A549 (cell line): ENCODE measurements at regions not wholly inside any gene's neighbourhood (a gene's known extent, or its start where the extent isn't known, plus 50 kb on each side); places are given as distances from the start of the nearest gene placed in this dataset.

Experiments used
- ATAC-seq, 2 experiments: fragments of 200-7000 bp in 1 of 2; fragments of >200 bp in 1 of 2; cut with Nextera tagmentation in 1 of 2; cut with Tn5 transposase in 1 of 2; 3 replicates each; pipeline versions ENCODE4 v1.8.0 to v1.9.1; 2018 to 2020; ENCODE audit warnings: mild to moderate bottlenecking in 1 of 2, moderate library complexity in 1 of 2
- CTCF ChIA-PET: fragments of 300-600 bp; sonication (Branson Sonifier 250); formaldehyde crosslinking; extraction: SDS; loops from one replicate; lab custom pipeline; 2021; ENCODE audit warnings: antibody characterized with exemption, inconsistent platforms; lab: Yijun Ruan, JAX
- POLR2A ChIA-PET: fragments of 350-600 bp; formaldehyde crosslinking; extraction: SDS; loops from one replicate; lab custom pipeline; 2021; ENCODE audit warnings: antibody characterized with exemption, inconsistent platforms; lab: Yijun Ruan, JAX
- DNase-seq, 2 experiments: peaks; one replicate each; pipeline versions ENCODE4 v3.0.0 to v3.0.0-alpha.2; 2011 to 2016; ENCODE audit warnings: low read depth in 1 of 2, low spot score in 1 of 2
- FAIRE-seq: peaks from 2 replicates; lab custom pipeline; 2011; peaks lifted over from hg19 to GRCh38; lab: Jason Lieb, UNC
- H3K27ac ChIP-seq, 2 experiments: fragments of >200 bp; sonication (Bioruptor Twin); formaldehyde crosslinking; 3 replicates each; pipeline ENCODE4 v1.5.1; 2016 to 2017
- H3K4me1 ChIP-seq: fragments of >200 bp; sonication (Bioruptor Twin); formaldehyde crosslinking; 3 replicates; pipeline ENCODE4 v1.6.1; 2016
- H3K4me2 ChIP-seq: fragments of >200 bp; sonication (Bioruptor Twin); formaldehyde crosslinking; 3 replicates; pipeline ENCODE4 v1.6.1; 2016
- H3K4me3 ChIP-seq: fragments of >200 bp; sonication (Bioruptor Twin); formaldehyde crosslinking; 3 replicates; pipeline ENCODE4 v1.5.1; 2016
- H3K9me3 ChIP-seq: fragments of >200 bp; sonication (Bioruptor Twin); formaldehyde crosslinking; 3 replicates; pipeline ENCODE4 v1.6.1; 2016
- CBX2 ChIP-seq: fragments of 200-600 bp; sonication (generic); IDR thresholded peaks from 2 replicates; pipeline ENCODE4 v1.6.1; 2016; ENCODE audit warnings: low read depth, mild to moderate bottlenecking, borderline replicate concordance
- CHD2 ChIP-seq: fragments of 150-350 bp; IDR thresholded peaks from 2 replicates; pipeline ENCODE4 v1.6.1; 2014; ENCODE audit warnings: low read length; ENCODE audit not compliant: partially characterized antibody
- EHMT2 ChIP-seq: fragments of 200-600 bp; sonication (generic); IDR thresholded peaks from 2 replicates; pipeline ENCODE4 v1.6.1; 2016; ENCODE audit warnings: antibody characterized with exemption, low read depth, mild to moderate bottlenecking, moderate library complexity
- EP300 ChIP-seq, 2 experiments: fragments of >200 bp; sonication (Bioruptor Twin); formaldehyde crosslinking; IDR thresholded peaks; 2 replicates in 1 of 2; 3 replicates in 1 of 2; pipeline ENCODE4 v1.6.1; 2016 to 2017
- FOSB ChIP-seq: fragments of 250-450 bp; sonication (Bioruptor Pico); IDR thresholded peaks from 2 replicates; pipeline ENCODE4 v1.5.0; 2020; ENCODE audit warnings: mild to moderate bottlenecking, moderate library complexity
- FOSL2 ChIP-seq, 2 experiments: fragments of 450-650 bp in 1 of 2; fragments of >200 bp in 1 of 2; sonication (Bioruptor Twin) in 1 of 2; formaldehyde crosslinking; IDR thresholded peaks; 2 replicates each; pipeline versions ENCODE4 v1.5.0 to v1.6.1; 2016 to 2020; ENCODE audit warnings: mild to moderate bottlenecking in 1 of 2, moderate library complexity in 1 of 2
- FOXS1 ChIP-seq: fragments of 250-450 bp; sonication (Bioruptor Pico); IDR thresholded peaks from 2 replicates; pipeline ENCODE4 v1.5.0; 2020; ENCODE audit warnings: mild to moderate bottlenecking, moderate library complexity
- HES2 ChIP-seq: fragments of >200 bp; sonication (Bioruptor Twin); formaldehyde crosslinking; IDR thresholded peaks from 2 replicates; pipeline ENCODE4 v1.6.1; 2016
- HEYL ChIP-seq: fragments of 250-450 bp; sonication (Bioruptor Pico); IDR thresholded peaks from 2 replicates; pipeline ENCODE4 v1.8.0; 2021; ENCODE audit warnings: mild to moderate bottlenecking, moderate library complexity
- HOXB13 ChIP-seq: fragments of 250-450 bp; sonication (Bioruptor Pico); IDR thresholded peaks from 2 replicates; pipeline ENCODE4 v1.5.0; 2020; ENCODE audit warnings: low read depth, mild to moderate bottlenecking, moderate library complexity
- KDM5A ChIP-seq: fragments of 200-600 bp; sonication (generic); IDR thresholded peaks from 2 replicates; pipeline ENCODE4 v1.6.1; 2016; ENCODE audit warnings: antibody characterized with exemption, mild to moderate bottlenecking
- MAZ ChIP-seq: fragments of 150-350 bp; IDR thresholded peaks from 2 replicates; pipeline ENCODE4 v1.6.1; 2014; ENCODE audit warnings: antibody characterized with exemption, low read depth, low read length, borderline replicate concordance
- NFE2L2 ChIP-seq: fragments of 150-350 bp; conservative IDR thresholded peaks from 2 replicates; pipeline ENCODE4 v1.6.1; 2014; ENCODE audit warnings: low read length
- NR3C1 ChIP-seq: fragments of >200 bp; sonication (Bioruptor Twin); formaldehyde crosslinking; IDR thresholded peaks from 3 replicates; pipeline ENCODE4 v1.6.1; 2017
- PBX3 ChIP-seq: IDR thresholded peaks from 2 replicates; pipeline ENCODE4 v1.6.1; 2012
- PHF8 ChIP-seq: fragments of 200-600 bp; sonication (generic); IDR thresholded peaks from 2 replicates; pipeline ENCODE4 v1.6.1; 2016; ENCODE audit warnings: low read depth, mild to moderate bottlenecking, antibody characterized with exemption, moderate library complexity, borderline replicate concordance
- POLR2AphosphoS2 ChIP-seq: conservative IDR thresholded peaks from 2 replicates; pipeline ENCODE4 v1.6.1; 2012; ENCODE audit warnings: low read length, improper control_type of control experiment, inconsistent platforms
- RARB ChIP-seq: fragments of 250-450 bp; sonication (Bioruptor Pico); IDR thresholded peaks from 2 replicates; pipeline ENCODE4 v1.8.0; 2021; ENCODE audit warnings: mild to moderate bottlenecking, moderate library complexity
- RCOR1 ChIP-seq: fragments of 150-350 bp; IDR thresholded peaks from 2 replicates; pipeline ENCODE4 v1.6.1; 2014; ENCODE audit warnings: antibody characterized with exemption, low read length, low read depth
- TP53 ChIP-seq: fragments of 250-450 bp; sonication (Bioruptor Pico); IDR thresholded peaks from 2 replicates; pipeline ENCODE4 v1.5.0; 2021; ENCODE audit warnings: mild to moderate bottlenecking, moderate library complexity
- ZC3H11A ChIP-seq: fragments of 450-650 bp; IDR thresholded peaks from 2 replicates; pipeline ENCODE4 v1.6.1; 2014; ENCODE audit warnings: antibody characterized with exemption, mild to moderate bottlenecking
- ZNF302 ChIP-seq: fragments of 250-450 bp; sonication (Bioruptor Pico); IDR thresholded peaks from 2 replicates; pipeline ENCODE4 v1.9.0; 2021; ENCODE audit warnings: inconsistent platforms, mild to moderate bottlenecking, moderate library complexity
- WGBS: methylation state at CpG from one replicate; pipeline ENCODE4 v1.1.6; 2017; ENCODE audit errors: missing lambda C conversion rate; 5-methylcytosine and 5-hydroxymethylcytosine counted together

- Histone ChIP-seq H3K9me3 (no peaks in the 10 kb centered on the region), H3K4me2 (no peak overlapping the region), H3K4me1 (no peaks in the 10 kb centered on the region), H3K27ac (no peak overlapping the region), H3K4me3 (no peak overlapping the region)
- no peak for TF ChIP-seq RCOR1
- no peak for TF ChIP-seq EP300 (IDR thresholded peaks at IDR 0.05)
- no peak for TF ChIP-seq FOSB
- no peak for TF ChIP-seq PBX3
- TF ChIP-seq MAZ: no peak
- no peak for TF ChIP-seq PHF8
- no peak for TF ChIP-seq POLR2AphosphoS2
- no peak for TF ChIP-seq TP53 (CRISPR knock-in tag)
- no peak for TF ChIP-seq NR3C1
- no peak for TF ChIP-seq FOSL2 (IDR thresholded peaks at IDR 0.05)
- no peak for TF ChIP-seq FOSL2 (CRISPR knock-in tag; IDR thresholded peaks at IDR 0.05)
- DNase-seq (no peak), FAIRE-seq (no peak), ATAC-seq (no peak)
- WGBS: 36% methylated on average over 3 of the region's 3 CpGs
- CTCF ChIA-PET: no interaction called here
- POLR2A ChIA-PET: no interaction called here
These were observed 144.6 kb upstream of the SLC30A5 start for GRCh38 chr5:68949256-68949655.

- TF ChIP-seq KDM5A (no peak), ZC3H11A (no peak), EHMT2 (no peak), POLR2AphosphoS2 (no peak), ZNF302 (CRISPR knock-in tag) (no peak), RARB (CRISPR knock-in tag) (no peak), HOXB13 (CRISPR knock-in tag) (no peak), NFE2L2 (no peak), PBX3 (no peak), HES2 (no peak)
- ChIA-PET POLR2A (no interaction called here), CTCF (no interaction called here)
- Histone ChIP-seq H3K4me2 (no peak overlapping the region), H3K27ac (no peak overlapping the region), H3K4me3 (no peak overlapping the region), H3K4me1 (no peaks in the 10 kb centered on the region), H3K9me3 (no peaks in the 10 kb centered on the region)
- ATAC-seq (no peak), DNase-seq (no peak), FAIRE-seq (no peak)
- WGBS: 6% methylated on average over 4 of the region's 4 CpGs
These were observed 144.1 kb upstream of the SLC30A5 start for GRCh38 chr5:68949711-68950110.

- no peak for TF ChIP-seq NFE2L2
- no peak for TF ChIP-seq CHD2
- no peak for TF ChIP-seq CBX2
- TF ChIP-seq EP300 (IDR thresholded peaks at IDR 0.05): no peak
- TF ChIP-seq FOXS1: no peak
- no peak for TF ChIP-seq HEYL (CRISPR knock-in tag)
- WGBS: 41% methylated on average over 6 of the region's 6 CpGs
- ATAC-seq (no peak), DNase-seq (no peak), FAIRE-seq (no peak)
- Histone ChIP-seq H3K4me3 (no peak overlapping the region), H3K4me1 (no peaks in the 10 kb centered on the region), H3K27ac (no peak overlapping the region), H3K9me3 (no peaks in the 10 kb centered on the region), H3K4me2 (no peak overlapping the region)
- ChIA-PET CTCF (interaction anchor here (1.0 kb wide), 1 partner anchor 14 kb away, joined by 4 read pairs; no protein-coding TSS in a partner anchor), POLR2A (no interaction called here)
These were observed 143.7 kb upstream of the SLC30A5 start for GRCh38 chr5:68950125-68950524.
